ENCODE measurements at regions not wholly inside any gene's neighbourhood (a gene's known extent, or its start where the extent isn't known, plus 50 kb on each side); places are given as distances from the start of the nearest gene placed in this dataset.

- no peak for TF ChIP-seq NR2C1 (IDR thresholded peaks at IDR 0.05)
- no peak for TF ChIP-seq NR2C1 (tag; IDR thresholded peaks at IDR 0.05)
- TF ChIP-seq ZNF395 (CRISPR knock-in tag; IDR thresholded peaks at IDR 0.05) = no peak
- no peak for TF ChIP-seq LEF1 (IDR thresholded peaks at IDR 0.05)
- TF ChIP-seq MAFK (IDR thresholded peaks at IDR 0.05; ENCODE audit: low read length) = no peak
- 0 out of 2 replicates have a peak, but pooled peaks have one; percentile 7 for TF ChIP-seq PKNOX1 (IDR thresholded peaks at IDR 0.05)
- TF ChIP-seq CHAMP1 (IDR thresholded peaks at IDR 0.05) = peak; percentile 91
- no peak for TF ChIP-seq DLX4 (CRISPR knock-in tag; IDR thresholded peaks at IDR 0.05)
- TF ChIP-seq CBFA2T3 (IDR thresholded peaks at IDR 0.05) = peak; percentile 87
- no peak for TF ChIP-seq NFE2 (IDR thresholded peaks at IDR 0.05; ENCODE audit: low read depth)
- 0 out of 2 replicates have a peak, but pooled peaks have one; percentile 28 for TF ChIP-seq L3MBTL2 (IDR thresholded peaks at IDR 0.05)
- no peak for TF ChIP-seq POLR2A (conservative IDR thresholded peaks at IDR 0.05)
- peak; percentile 48; the same call in 1 of the 2 replicates for TF ChIP-seq ZEB2 (IDR thresholded peaks at IDR 0.05)
- TF ChIP-seq RCOR1 (IDR thresholded peaks at IDR 0.05; ENCODE audit: borderline replicate concordance in 1 of 2, low read depth in 2 of 2, low read length in 2 of 2) = no peak
- TF ChIP-seq MIER1 (IDR thresholded peaks at IDR 0.05; ENCODE audit: low read depth) = no peak
- no peak for TF ChIP-seq TCFL5 (CRISPR knock-in tag; conservative IDR thresholded peaks at IDR 0.05)
- 0 out of 2 replicates have a peak, but pooled peaks have one; percentile 48 for TF ChIP-seq ADNP (tag; IDR thresholded peaks at IDR 0.05)
- no peak for TF ChIP-seq USF1 (CRISPR knock-in tag; IDR thresholded peaks at IDR 0.05)
- TF ChIP-seq NFXL1 (CRISPR knock-in tag; IDR thresholded peaks at IDR 0.05) = no peak
- no peak for TF ChIP-seq NFIX (CRISPR knock-in tag; IDR thresholded peaks at IDR 0.05; ENCODE audit: low read depth)
- peak; percentile 79 for TF ChIP-seq DPF2 (IDR thresholded peaks at IDR 0.05)
- peak; percentile 85 for TF ChIP-seq ZNF766 (CRISPR knock-in tag; conservative IDR thresholded peaks at IDR 0.05)
- TF ChIP-seq TEAD2 (tag; IDR thresholded peaks at IDR 0.05) = no peak
- TF ChIP-seq DEAF1 (CRISPR knock-in tag; IDR thresholded peaks at IDR 0.05) = no peak
Observed at GRCh38 chr12:31843398-31844095, 114.7 kb upstream of the AMN1 start (continued).

Measured in K562 (cell line).